WTC11 (cell line): ENCODE measurements at regions not wholly inside any gene's neighbourhood (a gene's known extent, or its start where the extent isn't known, plus 50 kb on each side); places are given as distances from the start of the nearest gene placed in this dataset.
A peak's percentile ranks its signal among the peaks of the same experiment; 100 is the strongest.

Experiments
- AFF4 ChIP-seq: sonication (generic); formaldehyde crosslinking; IDR thresholded peaks from 2 replicates; pipeline ENCODE4 v1.8.1; 2023; ENCODE audit warnings: mild to moderate bottlenecking, missing genetic modification reagents, borderline replicate concordance
- AR ChIP-seq: fragments of 250-450 bp; sonication (Bioruptor Pico); IDR thresholded peaks from 2 replicates; pipeline ENCODE4 v1.9.0; 2021; ENCODE audit warnings: mild to moderate bottlenecking
- ARID4B ChIP-seq: sonication (generic); formaldehyde crosslinking; IDR thresholded peaks from 2 replicates; pipeline ENCODE4 v1.8.0; 2023; ENCODE audit warnings: missing genetic modification reagents, mild to moderate bottlenecking, borderline replicate concordance
- E2F1 ChIP-seq: sonication (generic); formaldehyde crosslinking; IDR thresholded peaks from 2 replicates; pipeline ENCODE4 v1.8.0; 2022; ENCODE audit warnings: mild to moderate bottlenecking, missing genetic modification reagents
- ERG ChIP-seq: fragments of 250-450 bp; sonication (Bioruptor Pico); IDR thresholded peaks from 2 replicates; pipeline ENCODE4 v1.8.0; 2021; ENCODE audit warnings: mild to moderate bottlenecking
- ESRRA ChIP-seq: sonication (generic); formaldehyde crosslinking; IDR thresholded peaks from 2 replicates; pipeline ENCODE4 v1.8.1; 2022; ENCODE audit warnings: mild to moderate bottlenecking, missing genetic modification reagents, borderline replicate concordance
- FOXP4 ChIP-seq: sonication (generic); formaldehyde crosslinking; IDR thresholded peaks from 2 replicates; pipeline ENCODE4 v1.8.0; 2022; ENCODE audit warnings: mild to moderate bottlenecking, missing genetic modification reagents
- HMGXB4 ChIP-seq: sonication (generic); formaldehyde crosslinking; IDR thresholded peaks from 2 replicates; pipeline ENCODE4 v1.8.1; 2023; ENCODE audit warnings: mild to moderate bottlenecking, moderate library complexity, missing genetic modification reagents
- MAX ChIP-seq: sonication (generic); formaldehyde crosslinking; IDR thresholded peaks from 2 replicates; pipeline ENCODE4 v1.8.0; 2022; ENCODE audit warnings: mild to moderate bottlenecking, missing genetic modification reagents
- NR1H2 ChIP-seq: sonication (generic); formaldehyde crosslinking; IDR thresholded peaks from 2 replicates; pipeline ENCODE4 v1.9.0; 2021; ENCODE audit warnings: mild to moderate bottlenecking, moderate library complexity, missing genetic modification reagents
- OVOL2 ChIP-seq: fragments of 250-450 bp; sonication (Bioruptor Pico); IDR thresholded peaks from 2 replicates; pipeline ENCODE4 v1.9.0; 2021; ENCODE audit warnings: mild to moderate bottlenecking, borderline replicate concordance
- RELA ChIP-seq: sonication (generic); formaldehyde crosslinking; IDR thresholded peaks from 2 replicates; pipeline ENCODE4 v1.8.1; 2022; ENCODE audit warnings: missing genetic modification reagents, mild to moderate bottlenecking, borderline replicate concordance
- USF2 ChIP-seq: sonication (generic); formaldehyde crosslinking; IDR thresholded peaks from 2 replicates; pipeline ENCODE4 v1.8.1; 2023; ENCODE audit warnings: mild to moderate bottlenecking, missing genetic modification reagents, moderate library complexity
- ZBTB21 ChIP-seq: sonication (generic); formaldehyde crosslinking; IDR thresholded peaks from 2 replicates; pipeline ENCODE4 v1.8.1; 2023; ENCODE audit warnings: mild to moderate bottlenecking, missing genetic modification reagents, borderline replicate concordance
- ZNF423 ChIP-seq: fragments of 250-450 bp; sonication (Bioruptor Pico); IDR thresholded peaks from 2 replicates; pipeline ENCODE4 v2.1.2; 2022; ENCODE audit warnings: mild to moderate bottlenecking, moderate library complexity
- ZSCAN18 ChIP-seq: fragments of 250-450 bp; sonication (Bioruptor Pico); IDR thresholded peaks from 2 replicates; pipeline ENCODE4 v2.1.2; 2022; ENCODE audit warnings: mild to moderate bottlenecking, moderate library complexity

GRCh38 chrX:40157228-40158035, 59.7 kb upstream of the BCOR start (continued):
- TF ChIP-seq FOXP4 (peak; percentile 94; the same call in 1 of the 2 replicates), ARID4B (CRISPR knock-in tag) (no peak), NR1H2 (CRISPR knock-in tag) (no peak), AR (CRISPR knock-in tag) (no peak), HMGXB4 (CRISPR knock-in tag) (no peak), ZSCAN18 (CRISPR knock-in tag) (no peak), RELA (no peak), MAX (CRISPR knock-in tag) (no peak), ZNF423 (peak; percentile 25; the same call in 1 of the 2 replicates), AFF4 (CRISPR knock-in tag) (no peak), ERG (no peak), OVOL2 (CRISPR knock-in tag) (no peak), ESRRA (CRISPR knock-in tag) (no peak), E2F1 (CRISPR knock-in tag) (no peak), ZBTB21 (no peak), USF2 (CRISPR knock-in tag) (no peak)
